Stimulated activated CD4-positive, alpha-beta T cell treated with anti-CD3 and anti-CD28 coated beads, Interleukin-15, amount 100 ng/mL, for 24 hours (primary cell): ENCODE measurements at regions not wholly inside any gene's neighbourhood (a gene's known extent, or its start where the extent isn't known, plus 50 kb on each side); places are given as distances from the start of the nearest gene placed in this dataset.

Experiments used
- DNase-seq: peaks from one replicate; pipeline ENCODE4 v3.0.0-alpha.2; 2020

GRCh38 chr5:2196989-2197619, 314.4 kb upstream of the IRX4 start:
- DNase-seq, result no peak

- no peak for DNase-seq
Measured at GRCh38 chr5:2196416-2196815, 313.7 kb upstream of the IRX4 start.

GRCh38 chr5:2194949-2195348, 312.2 kb upstream of the IRX4 start:
- DNase-seq, result no peak

GRCh38 chr5:2194236-2194555, 311.5 kb upstream of the IRX4 start:
- no peak for DNase-seq

- DNase-seq, result no peak
Measured at GRCh38 chr5:2193542-2194235, 311.0 kb upstream of the IRX4 start.

GRCh38 chr5:2193142-2193541, 310.4 kb upstream of the IRX4 start:
- no peak for DNase-seq

- no peak for DNase-seq
Measured at GRCh38 chr5:2192496-2192895, 309.8 kb upstream of the IRX4 start.

GRCh38 chr5:2191972-2192371, 309.2 kb upstream of the IRX4 start:
- DNase-seq, result no peak

- no peak for DNase-seq
Measured at GRCh38 chr5:2190549-2190948, 307.8 kb upstream of the IRX4 start.

- DNase-seq, result no peak
Measured at GRCh38 chr5:2188661-2189060, 305.9 kb upstream of the IRX4 start.

GRCh38 chr5:2188137-2188536, 305.4 kb upstream of the IRX4 start:
- DNase-seq, result no peak

GRCh38 chr5:2187687-2188086, 305.0 kb upstream of the IRX4 start:
- DNase-seq, result no peak

- DNase-seq, result no peak
Measured at GRCh38 chr5:2187156-2187555, 304.4 kb upstream of the IRX4 start.

GRCh38 chr5:2186472-2187015, 303.8 kb upstream of the IRX4 start:
- no peak for DNase-seq

GRCh38 chr5:2185646-2186471, 303.1 kb upstream of the IRX4 start:
- no peak for DNase-seq

- DNase-seq, result no peak
Measured at GRCh38 chr5:2184563-2185540, 302.1 kb upstream of the IRX4 start.

- no peak for DNase-seq
Measured at GRCh38 chr5:2184026-2184366, 301.3 kb upstream of the IRX4 start.

GRCh38 chr5:2183154-2184025, 300.7 kb upstream of the IRX4 start:
- no peak for DNase-seq

GRCh38 chr5:2182020-2182419, 299.3 kb upstream of the IRX4 start:
- no peak for DNase-seq

GRCh38 chr5:2181557-2181956, 298.8 kb upstream of the IRX4 start:
- DNase-seq, result no peak

GRCh38 chr5:2181149-2181548, 298.4 kb upstream of the IRX4 start:
- DNase-seq, result no peak

- no peak for DNase-seq
Measured at GRCh38 chr5:2180456-2180855, 297.7 kb upstream of the IRX4 start.
